ENCODE measurements at regions not wholly inside any gene's neighbourhood (a gene's known extent, or its start where the extent isn't known, plus 50 kb on each side); places are given as distances from the start of the nearest gene placed in this dataset.

DNA sequence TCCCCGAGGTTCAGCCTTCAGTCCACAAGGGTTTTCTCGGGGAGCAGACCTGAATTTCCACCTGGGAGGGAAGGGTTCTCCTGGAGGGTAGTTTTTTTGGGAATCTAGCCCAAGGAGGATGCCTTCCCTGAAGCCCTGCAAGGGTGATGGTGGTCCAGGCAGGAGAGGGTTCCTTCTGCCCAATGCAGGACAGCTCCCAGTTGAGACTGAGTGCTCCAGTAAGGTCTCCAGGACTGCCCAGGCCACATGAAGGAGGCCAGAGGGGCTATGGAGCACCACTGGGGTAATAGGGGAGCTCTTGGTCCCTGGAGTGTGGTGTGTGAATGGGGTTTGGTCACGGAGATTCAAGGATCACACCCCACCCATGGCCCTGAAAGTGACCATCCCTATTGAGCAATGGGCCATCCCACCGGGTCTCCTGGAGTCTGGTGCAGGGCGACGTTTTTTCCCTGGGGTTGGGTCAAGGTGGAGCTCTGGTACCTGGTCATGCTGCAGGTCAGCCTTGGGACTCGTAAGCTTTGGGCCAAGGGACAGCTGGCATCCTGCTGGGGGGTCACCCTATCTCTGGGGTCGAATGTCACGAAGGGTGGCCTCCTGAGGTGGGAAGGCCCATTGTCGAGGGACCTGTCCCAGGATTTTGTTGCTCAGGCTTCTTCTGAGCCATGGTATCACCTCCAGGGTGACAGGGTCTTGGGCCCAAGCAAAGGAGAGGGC, 196.5 kb downstream of the UBE3A start:
- TF ChIP-seq FOXA1 (IDR thresholded peaks at IDR 0.05) (no peak), SUZ12 (IDR thresholded peaks at IDR 0.05) (no peak), FOXM1 (IDR thresholded peaks at IDR 0.05; ENCODE audit: borderline replicate concordance) (no peak), TARDBP (IDR thresholded peaks at IDR 0.05) (no peak), BHLHE40 (IDR thresholded peaks at IDR 0.05; ENCODE audit: borderline replicate concordance) (no peak)
